Iris pigment epithelial cell (primary cell): ENCODE measurements at regions not wholly inside any gene's neighbourhood (a gene's known extent, or its start where the extent isn't known, plus 50 kb on each side); places are given as distances from the start of the nearest gene placed in this dataset.
"Not testable (repeated sequence)": the region's sequence is repeated elsewhere in the genome, so short reads cannot be mapped to it uniquely, and the experiment has no call there.

Source experiments
- DNase-seq: peaks from one replicate; pipeline ENCODE4 v3.0.0-alpha.2; 2011; ENCODE audit warnings: low read depth

GRCh38 chr5:74500110-74500917 lies 140.2 kb downstream of the ENC1 start:
- no peak for DNase-seq

DNA sequence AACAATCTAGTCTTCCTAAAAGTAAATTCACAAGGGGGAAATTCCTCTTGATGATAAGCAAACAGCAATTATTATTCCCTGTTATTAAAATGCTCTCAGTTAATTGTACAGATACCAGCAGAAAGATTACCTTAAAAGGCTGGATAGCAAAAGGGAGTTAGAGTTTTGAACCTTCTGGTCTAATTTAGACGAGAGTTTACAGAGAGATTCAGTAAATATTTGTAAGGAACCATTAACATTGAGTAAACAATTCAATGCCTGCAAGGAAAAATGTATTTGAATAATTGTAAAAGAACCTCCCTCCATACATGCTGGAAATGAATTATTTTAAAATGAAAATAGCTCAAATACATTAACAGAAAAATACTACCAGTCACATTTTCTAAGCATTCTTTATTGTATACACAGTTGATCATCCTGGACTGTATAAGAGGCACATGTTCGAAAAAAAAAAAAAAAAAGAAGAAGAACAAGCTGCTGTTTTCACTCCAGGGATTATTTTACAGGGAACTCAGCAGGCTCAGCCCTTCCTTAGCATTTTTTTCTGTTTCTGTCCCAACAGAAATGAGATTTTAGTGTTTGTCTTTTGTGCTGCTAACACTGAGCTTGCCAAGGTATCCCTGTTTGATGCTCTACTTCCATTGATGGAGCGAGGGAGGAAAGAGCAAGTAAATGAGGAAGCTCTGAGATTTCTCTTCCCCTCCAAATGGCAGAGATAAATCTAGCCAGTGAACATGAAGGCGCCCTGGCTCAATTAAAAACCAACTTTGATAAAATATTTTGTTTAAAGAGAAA lies 141.1 kb downstream of the ENC1 start:
- DNase-seq = no peak

DNA sequence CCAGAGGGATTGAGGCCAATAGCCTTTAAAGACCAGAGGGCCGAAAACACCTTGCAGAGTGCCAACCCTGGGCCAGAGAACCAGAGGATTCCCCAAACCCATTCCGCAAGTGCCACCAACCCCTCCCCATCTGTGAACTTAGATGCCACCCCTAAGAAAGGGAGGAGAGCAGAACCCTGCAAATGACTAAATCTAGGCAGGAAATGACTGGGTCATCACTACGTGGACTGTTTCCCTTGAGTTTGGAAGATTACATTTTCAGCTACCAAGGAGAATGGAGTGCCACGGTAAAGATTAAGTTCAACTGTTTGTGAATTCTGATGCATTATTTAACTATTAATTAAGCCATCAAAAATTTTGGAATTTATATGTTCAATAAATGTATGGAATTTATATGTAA lies 142.8 kb downstream of the ENC1 start:
- no peak for DNase-seq

DNA sequence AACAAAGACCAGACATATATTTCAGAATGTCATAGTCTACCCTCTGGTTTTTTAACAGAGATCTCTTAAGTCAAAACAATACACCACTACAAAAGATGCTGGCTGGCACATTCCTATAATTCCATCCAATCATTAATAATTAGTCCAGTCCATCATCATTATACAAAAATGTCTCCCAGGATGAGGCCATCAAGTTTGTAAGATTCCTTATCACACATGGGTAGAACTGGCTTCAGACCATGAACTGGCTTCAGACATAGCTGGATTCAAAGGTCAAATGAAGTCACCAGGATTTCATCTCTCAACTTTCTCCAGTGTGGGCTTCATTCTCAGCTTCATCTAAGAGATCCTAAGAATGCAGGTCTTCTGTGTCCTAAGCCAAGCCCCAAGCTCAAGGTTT lies 147.1 kb downstream of the ENC1 start:
- no peak for DNase-seq

DNA sequence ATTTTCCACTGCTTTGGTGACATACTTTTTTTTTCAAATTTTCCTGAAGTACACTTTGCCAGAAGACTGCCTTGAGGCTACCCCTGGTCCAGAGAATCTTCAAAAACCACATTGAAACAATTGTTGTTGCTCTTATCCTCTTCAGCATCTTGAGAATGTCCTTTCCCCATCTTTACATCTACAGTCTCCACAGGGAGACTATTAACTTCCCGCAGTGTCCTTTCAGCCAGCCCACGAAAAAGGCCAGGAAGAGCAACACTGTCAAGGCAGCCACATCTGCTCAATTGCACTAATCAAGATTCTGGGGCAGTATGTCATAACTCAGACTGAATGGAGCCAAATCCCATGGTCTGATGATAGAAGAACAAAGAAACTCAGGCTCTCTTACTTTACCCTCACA lies 148.3 kb downstream of the ENC1 start:
- no peak for DNase-seq

DNA sequence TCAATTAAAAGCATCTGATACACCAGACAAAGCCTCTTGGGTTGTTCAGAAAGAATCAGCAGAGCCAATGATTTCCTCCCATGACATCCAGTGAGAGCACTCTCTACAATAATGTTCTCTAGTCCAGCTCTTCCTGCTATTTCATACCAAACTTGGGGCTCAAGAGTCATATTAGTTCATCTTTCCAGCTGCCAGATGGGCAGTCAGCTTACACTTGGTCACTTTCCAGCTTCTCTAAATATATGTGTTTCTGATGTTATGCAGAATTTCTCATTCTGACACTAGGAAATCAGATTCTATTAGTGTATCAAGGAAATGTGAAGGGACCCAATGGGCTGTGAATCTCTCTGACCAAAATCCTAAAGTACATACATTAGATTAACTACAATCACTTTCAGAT lies 148.9 kb downstream of the ENC1 start:
- no peak for DNase-seq

DNA sequence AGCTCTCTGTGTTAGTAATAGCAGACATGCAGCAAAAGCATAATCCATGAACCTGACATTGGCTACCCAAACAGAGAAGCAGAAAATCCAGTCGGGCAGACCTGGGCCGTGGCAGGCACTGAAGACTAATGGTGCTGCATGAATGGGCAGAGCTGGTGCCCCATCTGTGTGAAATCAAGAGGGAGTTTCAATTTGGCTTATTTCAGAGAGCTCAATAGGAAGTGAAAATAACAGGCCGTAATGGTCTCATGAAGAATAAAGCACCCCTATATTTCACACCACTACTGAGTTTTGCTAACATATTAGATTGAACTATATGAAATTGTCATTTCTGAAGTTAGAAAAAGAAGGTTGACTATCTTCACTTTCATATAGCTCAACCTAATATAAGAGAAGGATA lies 149.7 kb downstream of the ENC1 start:
- no peak for DNase-seq

DNA sequence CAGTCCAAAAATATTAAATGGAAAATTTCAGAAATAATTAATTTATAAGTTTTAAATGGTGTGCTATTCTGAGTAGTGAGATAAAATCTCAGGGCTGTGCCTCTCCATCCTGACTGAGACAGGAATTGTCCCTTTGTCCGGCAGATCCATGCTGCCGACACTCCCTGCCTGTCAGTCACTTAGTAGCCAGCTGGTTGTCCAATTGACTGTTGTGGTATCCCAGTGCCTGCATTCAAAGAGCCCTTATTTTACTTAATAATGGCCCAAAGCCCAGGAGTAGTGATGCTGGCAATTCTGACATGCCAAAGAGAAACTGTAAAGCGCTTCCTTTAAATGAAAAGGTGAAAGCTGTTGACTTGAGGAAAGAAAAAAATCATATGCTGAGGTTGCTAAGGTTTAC lies 157.5 kb downstream of the ENC1 start:
- DNase-seq = no peak

GRCh38 chr5:74482523-74482922 lies 158.0 kb downstream of the ENC1 start:
- no peak for DNase-seq

GRCh38 chr5:74481357-74481756 lies 159.2 kb downstream of the ENC1 start:
- not testable (repeated sequence) for DNase-seq

- no peak for DNase-seq
These were observed 160.3 kb downstream of the ENC1 start for GRCh38 chr5:74480201-74480600.

DNA sequence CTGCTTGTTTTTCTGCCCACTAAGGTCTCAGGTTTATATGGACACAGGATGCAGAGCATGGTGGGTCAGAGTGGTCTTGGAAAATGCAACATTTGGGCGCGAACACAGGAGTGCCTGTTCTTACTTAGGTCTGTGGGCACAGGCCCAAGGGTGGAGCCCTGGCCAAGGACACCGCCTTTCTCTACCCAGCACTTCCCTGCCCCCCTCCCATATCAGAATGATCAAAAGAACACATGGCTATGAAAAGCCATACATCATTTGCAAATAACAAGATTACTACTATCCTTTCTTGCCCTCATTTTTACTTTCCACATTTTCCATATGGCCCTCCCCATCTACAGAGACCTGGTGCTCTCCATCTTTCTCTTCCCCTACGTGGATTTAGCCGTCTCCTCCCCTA lies 162.2 kb downstream of the ENC1 start:
- no peak for DNase-seq

- no peak for DNase-seq
These were observed 162.8 kb downstream of the ENC1 start for GRCh38 chr5:74477761-74478160.

GRCh38 chr5:74476819-74477453 lies 163.6 kb downstream of the ENC1 start:
- no peak for DNase-seq

DNA sequence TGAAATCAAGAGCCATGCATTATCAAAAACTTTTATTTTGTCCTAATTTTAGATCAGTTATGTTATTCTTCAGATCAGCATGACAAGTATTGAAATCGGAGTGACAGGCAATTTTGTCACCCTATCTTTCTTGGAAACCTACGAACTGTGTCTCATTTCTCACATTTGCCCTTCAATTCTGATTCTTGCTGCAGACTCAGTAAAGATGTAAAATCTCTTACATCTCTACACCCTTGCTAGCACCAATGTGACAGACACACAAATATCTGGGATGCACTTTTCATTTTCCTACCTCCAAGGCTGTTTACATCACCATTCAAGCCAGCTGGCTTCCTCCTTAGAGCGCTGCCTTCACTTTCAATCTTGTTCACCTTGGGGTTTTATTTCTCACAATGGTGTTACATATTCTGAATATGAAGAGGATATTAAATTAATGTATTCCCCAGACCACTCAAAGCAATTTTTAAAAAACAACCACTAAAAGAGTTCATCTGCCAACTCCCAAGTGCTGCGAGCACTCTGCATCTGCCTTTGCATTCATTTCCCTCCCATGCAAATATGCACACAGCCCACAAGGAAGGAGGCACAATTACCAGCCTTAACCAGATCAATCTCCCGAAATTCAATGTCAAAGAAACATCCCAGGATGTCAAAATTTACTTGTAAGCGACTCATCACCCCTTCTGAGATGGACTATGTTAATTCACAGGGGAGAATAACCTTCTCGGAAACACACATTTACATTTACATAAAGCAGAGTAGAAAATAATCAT lies 164.3 kb downstream of the ENC1 start:
- no peak for DNase-seq

- peak; percentile 35 for DNase-seq
These were observed 168.7 kb downstream of the ENC1 start for GRCh38 chr5:74471875-74472274.

GRCh38 chr5:74469234-74469994 lies 171.1 kb downstream of the ENC1 start:
- DNase-seq = no peak

- DNase-seq = no peak
These were observed 172.1 kb downstream of the ENC1 start for GRCh38 chr5:74468421-74468820.

- DNase-seq = no peak
These were observed 174.8 kb downstream of the ENC1 start for GRCh38 chr5:74465724-74466123.

DNA sequence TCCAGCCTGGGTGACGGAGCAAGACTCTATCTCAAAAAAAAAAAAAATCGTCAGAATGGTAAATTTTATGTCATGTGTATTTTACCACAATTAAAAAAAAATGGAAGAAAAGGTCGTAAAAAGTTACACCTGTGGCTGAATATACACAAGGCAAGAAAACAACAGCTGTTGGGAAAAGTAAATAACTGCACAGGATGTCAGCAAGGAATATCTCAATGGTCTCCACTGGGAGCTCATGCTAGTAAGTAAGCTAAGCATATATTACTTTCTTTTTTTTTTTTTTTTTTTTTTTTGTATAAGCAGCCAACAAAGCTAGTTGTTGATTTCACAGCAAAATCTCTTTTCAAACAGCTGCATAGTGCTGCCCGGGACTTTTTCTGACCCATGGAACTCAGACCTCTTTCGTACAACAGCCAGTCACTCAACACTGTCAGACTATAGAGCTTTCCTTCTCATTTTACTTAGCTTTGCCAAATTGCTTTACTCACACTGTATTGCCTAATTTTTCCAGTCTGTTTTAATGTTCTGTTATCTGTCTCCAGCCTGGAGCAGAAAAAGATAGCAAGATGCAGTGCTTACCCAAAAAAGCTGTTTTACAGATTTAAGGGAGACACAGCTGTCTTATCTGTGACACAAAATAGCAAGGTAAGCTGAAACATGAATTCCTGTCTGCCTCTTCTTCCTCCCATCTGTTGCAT lies 175.9 kb downstream of the ENC1 start:
- DNase-seq = peak; percentile 19

DNA sequence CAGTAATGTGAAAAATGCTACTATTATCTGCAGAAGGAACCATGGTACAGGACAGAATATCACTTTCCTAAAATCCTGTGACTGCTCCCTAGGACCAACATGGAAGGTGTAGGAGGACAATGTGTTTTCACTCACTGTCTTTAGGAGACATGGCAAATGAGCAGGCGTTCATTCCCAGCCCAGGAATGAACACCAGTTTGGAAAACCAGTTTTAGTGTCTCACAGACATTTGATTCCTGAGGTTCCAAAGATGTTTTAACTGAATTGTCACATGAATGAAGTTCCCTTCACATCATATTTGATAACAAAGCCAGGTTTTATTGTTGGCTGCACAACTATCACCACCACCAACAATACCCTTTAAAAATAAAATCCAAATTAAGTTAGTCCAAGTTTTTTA lies 178.2 kb downstream of the ENC1 start:
- DNase-seq = no peak
